Tibial artery (tissue), 4 donors: ENCODE measurements at regions not wholly inside any gene's neighbourhood (a gene's known extent, or its start where the extent isn't known, plus 50 kb on each side); places are given as distances from the start of the nearest gene placed in this dataset.
"Not testable (repeated sequence)": the region's sequence is repeated elsewhere in the genome, so short reads cannot be mapped to it uniquely, and the experiment has no call there.

ENCODE experiments used
- DNase-seq, 2 donors: peaks; one replicate each; pipeline ENCODE4 v3.0.0-alpha.2; 2019
- H3K27ac ChIP-seq, 2 donors: fragments of 200-600 bp; sonication (generic) in 1 of 2; 1 replicate in 1 of 2; 2 replicates in 1 of 2; pipeline ENCODE4 v1.5.1; 2018 to 2019; ENCODE audit warnings: mild to moderate bottlenecking in 1 of 2
- H3K27me3 ChIP-seq, 2 donors: fragments of 200-600 bp; sonication (generic) in 1 of 2; one replicate each; pipeline versions ENCODE4 v1.5.1 to v1.6.0; 2016 to 2019
- H3K36me3 ChIP-seq, 3 donors: fragments of 200-600 bp; sonication (generic) in 2 of 3; one replicate each; pipeline ENCODE4 v1.5.1; 2016 to 2019; ENCODE audit warnings: mild to moderate bottlenecking in 2 of 3
- H3K4me1 ChIP-seq, 4 donors: fragments of 200-600 bp; sonication (generic) in 2 of 4; 1 replicate in 3 of 4; 2 replicates in 1 of 4; pipeline ENCODE4 v1.5.1; 2016 to 2019
- H3K4me3 ChIP-seq, 2 donors: fragments of 200-600 bp; sonication (generic) in 1 of 2; 1 replicate in 1 of 2; 2 replicates in 1 of 2; pipeline ENCODE4 v1.5.1; 2018 to 2019; ENCODE audit warnings: mild to moderate bottlenecking in 2 of 2
- H3K9me3 ChIP-seq, 3 donors: fragments of 200-600 bp; sonication (generic) in 1 of 3; one replicate each; pipeline ENCODE4 v1.5.1; 2016 to 2019
- CTCF ChIP-seq, 2 experiments: fragments of 200-600 bp in 1 of 2; fragments of 450-650 bp in 1 of 2; IDR thresholded peaks; one replicate each; pipeline ENCODE4 v1.5.1; 2017 to 2019; ENCODE audit warnings: antibody characterized with exemption in 2 of 2, mild to moderate bottlenecking in 1 of 2, moderate library complexity in 1 of 2
- intact Hi-C: fragments of 100-400 bp; cut with DNase I; formaldehyde crosslinking; loops from one replicate; pipeline ENCODE4 v1.15.0; 2023; ENCODE audit warnings: low total_unique reads

DNA sequence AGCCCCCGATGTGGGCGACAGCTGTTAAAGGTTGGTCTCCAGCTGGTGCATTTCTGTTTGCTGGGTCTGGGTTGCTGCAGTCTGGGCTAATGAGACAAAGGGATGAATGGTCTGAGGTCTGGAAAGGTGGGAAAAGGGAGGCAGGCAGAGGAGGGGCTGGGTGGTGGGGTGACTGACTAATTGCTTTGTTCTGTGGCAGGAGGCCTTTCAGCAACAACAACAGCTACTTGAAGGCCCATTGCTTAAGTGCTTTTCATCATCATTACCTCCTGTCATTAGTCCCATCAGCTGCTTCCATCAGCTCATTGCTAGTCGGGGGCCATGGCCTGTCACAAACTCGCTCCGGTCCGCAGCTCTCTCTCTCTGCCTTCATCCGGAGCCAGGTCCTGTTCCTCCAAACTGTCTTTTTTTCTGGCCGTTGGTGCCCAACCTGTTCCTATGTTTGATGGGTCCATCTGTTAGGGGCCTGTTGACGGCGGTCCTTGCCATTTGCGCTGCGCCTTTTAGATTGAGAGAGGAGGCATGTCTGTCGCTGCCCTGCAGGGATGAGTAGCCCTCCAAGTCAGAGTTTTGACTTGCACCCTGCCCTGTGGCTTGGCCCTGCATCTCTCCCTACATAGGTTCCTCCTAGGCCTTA lies 105.6 kb upstream of the PLXNA2 start:
- TF ChIP-seq CTCF (IDR thresholded peaks at IDR 0.05): no peak
- Histone ChIP-seq H3K36me3 (no peaks in the 10 kb centered on the region), H3K4me3 (no peak overlapping the region), H3K9me3 (no peaks in the 10 kb centered on the region), H3K4me1 (peaks cover 0 to 5% (median 0%) of the 10 kb centered on the region in 4 donors), H3K27me3 (no peaks in the 10 kb centered on the region), H3K27ac (no peak overlapping the region)
- intact Hi-C loops: loop anchor here (5.0 kb wide), 1 partner anchor 548 kb away; no protein-coding TSS in a partner anchor
- no peak for DNase-seq

DNA sequence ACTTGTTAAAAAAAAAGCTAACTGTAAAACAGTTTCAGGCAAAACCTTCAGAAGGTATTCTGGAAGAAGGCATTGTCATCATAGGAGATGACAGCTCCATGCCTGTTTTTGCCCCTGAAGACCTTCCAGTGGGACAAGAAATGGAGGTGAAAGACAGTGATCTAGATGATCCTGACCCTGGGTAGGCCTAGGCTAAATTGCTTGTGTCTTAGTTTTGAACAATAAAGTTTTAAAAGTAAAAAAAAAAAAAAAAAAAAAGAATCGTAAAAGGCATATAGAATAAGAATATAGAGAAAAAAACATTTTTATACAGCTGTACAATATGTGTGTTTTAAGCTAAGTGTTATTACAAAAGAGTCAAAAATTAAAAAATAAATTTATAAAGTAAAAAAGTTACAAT lies 106.6 kb upstream of the PLXNA2 start:
- intact Hi-C loops: no loop called here
- Histone ChIP-seq H3K36me3 (no peaks in the 10 kb centered on the region), H3K4me3 (no peak overlapping the region), H3K9me3 (no peaks in the 10 kb centered on the region), H3K27ac (no peak overlapping the region), H3K27me3 (no peaks in the 10 kb centered on the region), H3K4me1 (peaks cover 0 to 5% (median 0%) of the 10 kb centered on the region in 4 donors)
- no peak for TF ChIP-seq CTCF (IDR thresholded peaks at IDR 0.05)
- DNase-seq: no peak

- no peak for TF ChIP-seq CTCF (IDR thresholded peaks at IDR 0.05)
- no peaks in the 10 kb centered on the region for H3K9me3 ChIP-seq
- H3K27ac ChIP-seq: no peak overlapping the region
- peaks cover 0 to 5% (median 0%) of the 10 kb centered on the region in 4 donors for H3K4me1 ChIP-seq
- H3K4me3 ChIP-seq: no peak overlapping the region
- intact Hi-C loops: no loop called here
- no peak for DNase-seq
- H3K36me3 ChIP-seq: no peaks in the 10 kb centered on the region
- no peaks in the 10 kb centered on the region for H3K27me3 ChIP-seq
These were observed 107.7 kb upstream of the PLXNA2 start for GRCh38 chr1:208351838-208352237.

DNA sequence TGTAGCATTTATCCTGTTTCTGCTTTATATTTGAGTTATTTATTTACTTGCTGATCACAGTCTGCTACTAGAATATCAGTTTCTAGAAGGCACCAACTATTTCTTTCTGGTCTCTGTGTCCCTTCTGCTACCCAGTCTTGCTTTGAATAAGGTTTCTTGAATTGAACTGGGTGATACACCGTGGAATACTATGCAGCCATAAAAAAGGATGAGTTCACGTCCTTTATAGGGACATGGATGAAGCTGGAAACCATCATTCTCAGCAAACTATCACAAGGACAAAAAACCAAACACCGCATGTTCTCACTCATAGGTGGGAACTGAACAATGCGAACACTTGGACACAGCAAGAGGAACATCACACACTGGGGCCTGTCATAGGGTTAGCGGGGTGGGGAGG lies 109.6 kb upstream of the PLXNA2 start:
- H3K36me3 ChIP-seq, H3K27me3 ChIP-seq, H3K27ac ChIP-seq, H3K9me3 ChIP-seq, H3K4me3 ChIP-seq, DNase-seq, intact Hi-C loops, H3K4me1 ChIP-seq: not testable (repeated sequence)

GRCh38 chr1:208357644-208358507 lies 113.7 kb upstream of the PLXNA2 start:
- no peaks in the 10 kb centered on the region for H3K36me3 ChIP-seq

More at GRCh38 chr1:208357644-208358507, 113.7 kb upstream of the PLXNA2 start:
- Histone ChIP-seq H3K4me1 (peaks cover 0 to 5% (median 0%) of the 10 kb centered on the region in 4 donors), H3K9me3 (no peaks in the 10 kb centered on the region), H3K27me3 (no peaks in the 10 kb centered on the region), H3K4me3 (no peak overlapping the region), H3K27ac (no peak overlapping the region)
- intact Hi-C loops: no loop called here
- TF ChIP-seq CTCF (IDR thresholded peaks at IDR 0.05): no peak
- no peak for DNase-seq
